ENCODE measurements at regions not wholly inside any gene's neighbourhood (a gene's known extent, or its start where the extent isn't known, plus 50 kb on each side); places are given as distances from the start of the nearest gene placed in this dataset.

- Mint-ChIP-seq H3K4me1 (no peaks in the 10 kb centered on the region), H3K4me3 (no peak overlapping the region), H3K27ac (no peak overlapping the region), H3K9me3 (ENCODE audit: insufficient read depth) (no peaks in the 10 kb centered on the region), H3K27me3 (no peaks in the 10 kb centered on the region)
- Histone ChIP-seq H3K4me2 (replicated peaks; ENCODE audit: low read depth, low read length, poor library complexity, severe bottlenecking) (no peak overlapping the region), H3K9me3 (ENCODE audit: control extremely low read depth in 1 of 3, control insufficient read depth in 2 of 3, insufficient read depth in 1 of 3, low read length in 2 of 3) (no peaks in the 10 kb centered on the region), H3K4me1 (ENCODE audit: control insufficient read depth in 2 of 2, insufficient read depth in 2 of 2, low read length in 2 of 2) (no peaks in the 10 kb centered on the region), H2AFZ (ENCODE audit: insufficient read depth, low read depth, low read length, poor library complexity, severe bottlenecking) (no peak overlapping the region), H3K9ac (ENCODE audit: low read length) (no peak overlapping the region), H3K79me2 (ENCODE audit: control insufficient read depth, insufficient read depth, low read length) (no peaks in the 10 kb centered on the region), H3K36me3 (replicated peaks in 1 of 2; ENCODE audit: control extremely low read depth in 1 of 2, control insufficient read depth in 1 of 2, extremely low read depth in 1 of 2, insufficient read depth in 2 of 2, low read length in 1 of 2) (no peaks in the 10 kb centered on the region), H3K27ac (ENCODE audit: low read length in 2 of 2) (no peak overlapping the region), H3K27me3 (replicated peaks in 1 of 4; ENCODE audit: control extremely low read depth in 1 of 4, control insufficient read depth in 3 of 4, insufficient read depth in 4 of 4, low read length in 3 of 4) (no peaks in the 10 kb centered on the region), H4K20me1 (ENCODE audit: control insufficient read depth, insufficient read depth, low read length, poor library complexity, severe bottlenecking) (no peaks in the 10 kb centered on the region), H3K4me3 (ENCODE audit: control extremely low read depth in 1 of 5, extremely low read depth in 1 of 5, insufficient read depth in 1 of 5, low read depth in 2 of 5, low read length in 4 of 5) (no peak overlapping the region)
- intact Hi-C loops (cut with micrococcal nuclease): no loop called here
- ChIA-PET CTCF (no interaction called here), POLR2A (no interaction called here)
- DNase-seq (no peak), ATAC-seq (ENCODE audit: low read depth) (no peak)
- 84% methylated on average over 2 of the region's 3 CpGs for WGBS (ENCODE audit: insufficient coverage)
- TF ChIP-seq EZH2 (IDR thresholded peaks at IDR 0.05; ENCODE audit: borderline replicate concordance, insufficient read depth, low read depth, low read length, poor library complexity, severe bottlenecking): no peak
- TF ChIP-seq CTCF (IDR thresholded peaks at IDR 0.05): no peak
Observed at GRCh38 chr14:48747561-48748089, 838.6 kb downstream of the RPS29 start.

GRCh38 chr14:48744202-48744601 lies 842.0 kb downstream of the RPS29 start:
- DNase-seq (no peak), ATAC-seq (ENCODE audit: low read depth) (no peak)
- no peak overlapping the region for H3K4me3 ChIP-seq (ENCODE audit: control extremely low read depth in 1 of 5, extremely low read depth in 1 of 5, insufficient read depth in 1 of 5, low read depth in 2 of 5, low read length in 4 of 5)
- ChIA-PET CTCF (no interaction called here), POLR2A (no interaction called here)
- H3K36me3 ChIP-seq (replicated peaks in 1 of 2; ENCODE audit: control extremely low read depth in 1 of 2, control insufficient read depth in 1 of 2, extremely low read depth in 1 of 2, insufficient read depth in 2 of 2, low read length in 1 of 2): no peaks in the 10 kb centered on the region
- H3K27ac ChIP-seq (ENCODE audit: low read length in 2 of 2): no peak overlapping the region
- H3K4me1 ChIP-seq (ENCODE audit: control insufficient read depth in 2 of 2, insufficient read depth in 2 of 2, low read length in 2 of 2): no peaks in the 10 kb centered on the region
- Mint-ChIP-seq H3K27me3 (no peaks in the 10 kb centered on the region), H3K27ac (no peak overlapping the region), H3K9me3 (ENCODE audit: insufficient read depth) (no peaks in the 10 kb centered on the region), H3K4me1 (no peaks in the 10 kb centered on the region), H3K4me3 (no peak overlapping the region)
- H3K27me3 ChIP-seq (replicated peaks in 1 of 4; ENCODE audit: control extremely low read depth in 1 of 4, control insufficient read depth in 3 of 4, insufficient read depth in 4 of 4, low read length in 3 of 4): no peaks in the 10 kb centered on the region
- no CpG with 5 or more reads among the region's 2 CpGs for WGBS (ENCODE audit: insufficient coverage)
- H2AFZ ChIP-seq (ENCODE audit: insufficient read depth, low read depth, low read length, poor library complexity, severe bottlenecking): no peak overlapping the region
- TF ChIP-seq EZH2 (IDR thresholded peaks at IDR 0.05; ENCODE audit: borderline replicate concordance, insufficient read depth, low read depth, low read length, poor library complexity, severe bottlenecking) (no peak), CTCF (IDR thresholded peaks at IDR 0.05) (no peak)
- H3K9me3 ChIP-seq (ENCODE audit: control extremely low read depth in 1 of 3, control insufficient read depth in 2 of 3, insufficient read depth in 1 of 3, low read length in 2 of 3): no peaks in the 10 kb centered on the region
- no peaks in the 10 kb centered on the region for H3K79me2 ChIP-seq (ENCODE audit: control insufficient read depth, insufficient read depth, low read length)
- no peak overlapping the region for H3K9ac ChIP-seq (ENCODE audit: low read length)
- no peaks in the 10 kb centered on the region for H4K20me1 ChIP-seq (ENCODE audit: control insufficient read depth, insufficient read depth, low read length, poor library complexity, severe bottlenecking)
- H3K4me2 ChIP-seq (replicated peaks; ENCODE audit: low read depth, low read length, poor library complexity, severe bottlenecking): no peak overlapping the region
- intact Hi-C loops (cut with micrococcal nuclease): no loop called here
